ENCODE measurements at regions not wholly inside any gene's neighbourhood (a gene's known extent, or its start where the extent isn't known, plus 50 kb on each side); places are given as distances from the start of the nearest gene placed in this dataset.
A peak's percentile ranks its signal among the peaks of the same experiment; 100 is the strongest.

- CTCF ChIA-PET = interaction anchor here (1.2 kb wide), 1 partner anchor 19 kb away, joined by 6 read pairs; no protein-coding TSS in a partner anchor
- no peak for FAIRE-seq
- no peak overlapping the region for H3K4me2 ChIP-seq
- TF ChIP-seq HEYL (CRISPR knock-in tag; IDR thresholded peaks at IDR 0.05) = no peak
- no peak for TF ChIP-seq ZSCAN20 (CRISPR knock-in tag; IDR thresholded peaks at IDR 0.05)
- TF ChIP-seq RNF2 (IDR thresholded peaks at IDR 0.05; ENCODE audit: borderline replicate concordance, low read depth) = no peak
- no peak for TF ChIP-seq REST (IDR thresholded peaks at IDR 0.05)
- TF ChIP-seq PBX3 (IDR thresholded peaks at IDR 0.05) = no peak
- no peak for TF ChIP-seq HDAC2 (IDR thresholded peaks at IDR 0.05)
- TF ChIP-seq CHD2 (IDR thresholded peaks at IDR 0.05; ENCODE audit: low read length, partially characterized antibody) = no peak
- no peak for TF ChIP-seq RAD21 (conservative IDR thresholded peaks at IDR 0.05 in 1 of 2, IDR thresholded peaks at IDR 0.05 in 1 of 2)
- no peak for TF ChIP-seq SMC3 (IDR thresholded peaks at IDR 0.05)
- no peak for TF ChIP-seq HOXA7 (CRISPR knock-in tag; IDR thresholded peaks at IDR 0.05)
- no peak for TF ChIP-seq HOXB13 (CRISPR knock-in tag; IDR thresholded peaks at IDR 0.05; ENCODE audit: low read depth)
- 37% methylated on average over 3 of the region's 8 CpGs for WGBS (ENCODE audit: missing lambda C conversion rate)
- H3K9me3 ChIP-seq = no peaks in the 10 kb centered on the region
- no peak for ATAC-seq
- H3K4me1 ChIP-seq = no peaks in the 10 kb centered on the region
- H3K4me3 ChIP-seq = no peak overlapping the region
- POLR2A ChIA-PET = no interaction called here
- peak in 1 of 2 experiments; percentile 4 for DNase-seq (ENCODE audit: low read depth in 1 of 2, low spot score in 1 of 2)
- H3K27ac ChIP-seq = no peak overlapping the region
These were observed 84.3 kb upstream of the TMEM45B start for GRCh38 chr11:129731316-129731715.

GRCh38 chr11:129732941-129733340 is 82.7 kb upstream of the TMEM45B start:
- ATAC-seq = no peak
- no peaks in the 10 kb centered on the region for H3K4me1 ChIP-seq
- TF ChIP-seq HOXA7 (CRISPR knock-in tag; IDR thresholded peaks at IDR 0.05) (no peak), RCOR1 (IDR thresholded peaks at IDR 0.05; ENCODE audit: low read depth, low read length) (no peak), MAZ (IDR thresholded peaks at IDR 0.05; ENCODE audit: borderline replicate concordance, low read depth, low read length) (no peak), BHLHE40 (IDR thresholded peaks at IDR 0.05; ENCODE audit: low read depth, low read length) (no peak), NFE2L2 (conservative IDR thresholded peaks at IDR 0.05; ENCODE audit: low read length) (no peak), CHD2 (IDR thresholded peaks at IDR 0.05; ENCODE audit: low read length, partially characterized antibody) (no peak), NPAS2 (CRISPR knock-in tag; IDR thresholded peaks at IDR 0.05; ENCODE audit: borderline replicate concordance) (no peak), FOSB (CRISPR knock-in tag; IDR thresholded peaks at IDR 0.05) (no peak), HMGXB4 (CRISPR knock-in tag; IDR thresholded peaks at IDR 0.05; ENCODE audit: borderline replicate concordance) (no peak), HOXB5 (CRISPR knock-in tag; IDR thresholded peaks at IDR 0.05) (no peak), HDAC2 (IDR thresholded peaks at IDR 0.05) (no peak), RFX5 (IDR thresholded peaks at IDR 0.05) (no peak), EHMT2 (IDR thresholded peaks at IDR 0.05; ENCODE audit: low read depth) (no peak), FOSL2 (IDR thresholded peaks at IDR 0.05) (no peak), FOSL2 (CRISPR knock-in tag; IDR thresholded peaks at IDR 0.05) (no peak), ATOH8 (CRISPR knock-in tag; IDR thresholded peaks at IDR 0.05; ENCODE audit: low read depth) (no peak), CBX8 (IDR thresholded peaks at IDR 0.05) (no peak)
- no peak overlapping the region for H3K27ac ChIP-seq
- 17% methylated on average over 3 of the region's 4 CpGs for WGBS (ENCODE audit: missing lambda C conversion rate)
- ChIA-PET CTCF (no interaction called here), POLR2A (no interaction called here)
- H3K4me3 ChIP-seq = no peak overlapping the region
- H3K9me3 ChIP-seq = no peaks in the 10 kb centered on the region
- no peak overlapping the region for H3K4me2 ChIP-seq
- FAIRE-seq = no peak
- no peak for DNase-seq (ENCODE audit: low read depth in 1 of 2, low spot score in 1 of 2)

Measured in A549 (cell line).